ENCODE measurements at regions not wholly inside any gene's neighbourhood (a gene's known extent, or its start where the extent isn't known, plus 50 kb on each side); places are given as distances from the start of the nearest gene placed in this dataset.
"Not testable (repeated sequence)": the region's sequence is repeated elsewhere in the genome, so short reads cannot be mapped to it uniquely, and the experiment has no call there.

GRCh38 chr2:4916094-4916493 lies 776.1 kb upstream of the SOX11 start:
- Histone ChIP-seq H3K27me3 (ENCODE audit: control insufficient read depth in 1 of 2, insufficient read depth in 2 of 2, low read length in 2 of 2) (no peaks in the 10 kb centered on the region), H3K36me3 (ENCODE audit: insufficient read depth, low read length) (no peaks in the 10 kb centered on the region), H3K4me3 (ENCODE audit: low read length) (no peak overlapping the region), H3K9me3 (ENCODE audit: control insufficient read depth in 1 of 2, insufficient read depth in 1 of 2, low read length in 2 of 2) (no peaks in the 10 kb centered on the region), H3K27ac (ENCODE audit: low read depth in 1 of 2, low read length in 2 of 2) (no peak overlapping the region), H3K4me1 (ENCODE audit: insufficient read depth, low read length) (no peaks in the 10 kb centered on the region)
- ATAC-seq (ENCODE audit: poor library complexity) (no peak), DNase-seq (no peak)
- H3K36me3 Mint-ChIP-seq (ENCODE audit: low read depth), result no peaks in the 10 kb centered on the region
- CTCF ChIA-PET, result no interaction called here
- intact Hi-C loops (cut with DNase I, micrococcal nuclease), result no loop called here
- H3K27ac Mint-ChIP-seq, result no peak overlapping the region
- H3K9me3 Mint-ChIP-seq, result peaks cover 4% of the 10 kb centered on the region
- no peaks in the 10 kb centered on the region for H3K4me1 Mint-ChIP-seq (ENCODE audit: low read depth)
- H3K4me3 Mint-ChIP-seq, result no peak overlapping the region
- POLR2A ChIA-PET, result no interaction called here
- no peaks in the 10 kb centered on the region for H3K27me3 Mint-ChIP-seq
- TF ChIP-seq, protein P1, sequence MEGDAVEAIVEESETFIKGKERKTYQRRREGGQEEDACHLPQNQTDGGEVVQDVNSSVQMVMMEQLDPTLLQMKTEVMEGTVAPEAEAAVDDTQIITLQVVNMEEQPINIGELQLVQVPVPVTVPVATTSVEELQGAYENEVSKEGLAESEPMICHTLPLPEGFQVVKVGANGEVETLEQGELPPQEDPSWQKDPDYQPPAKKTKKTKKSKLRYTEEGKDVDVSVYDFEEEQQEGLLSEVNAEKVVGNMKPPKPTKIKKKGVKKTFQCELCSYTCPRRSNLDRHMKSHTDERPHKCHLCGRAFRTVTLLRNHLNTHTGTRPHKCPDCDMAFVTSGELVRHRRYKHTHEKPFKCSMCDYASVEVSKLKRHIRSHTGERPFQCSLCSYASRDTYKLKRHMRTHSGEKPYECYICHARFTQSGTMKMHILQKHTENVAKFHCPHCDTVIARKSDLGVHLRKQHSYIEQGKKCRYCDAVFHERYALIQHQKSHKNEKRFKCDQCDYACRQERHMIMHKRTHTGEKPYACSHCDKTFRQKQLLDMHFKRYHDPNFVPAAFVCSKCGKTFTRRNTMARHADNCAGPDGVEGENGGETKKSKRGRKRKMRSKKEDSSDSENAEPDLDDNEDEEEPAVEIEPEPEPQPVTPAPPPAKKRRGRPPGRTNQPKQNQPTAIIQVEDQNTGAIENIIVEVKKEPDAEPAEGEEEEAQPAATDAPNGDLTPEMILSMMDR (IDR thresholded peaks at IDR 0.05), result no peak

- ATAC-seq (ENCODE audit: poor library complexity), result no peak
- no peaks in the 10 kb centered on the region for H3K4me1 Mint-ChIP-seq (ENCODE audit: low read depth)
- H3K27me3 ChIP-seq (ENCODE audit: control insufficient read depth in 1 of 2, insufficient read depth in 2 of 2, low read length in 2 of 2), result no peaks in the 10 kb centered on the region
- H3K27me3 Mint-ChIP-seq, result no peaks in the 10 kb centered on the region
- POLR2A ChIA-PET, result no interaction called here
- peaks cover 11% of the 10 kb centered on the region for H3K9me3 Mint-ChIP-seq
- no peak for DNase-seq
- H3K36me3 Mint-ChIP-seq (ENCODE audit: low read depth), result no peaks in the 10 kb centered on the region
- intact Hi-C loops (cut with DNase I, micrococcal nuclease), result no loop called here
- no peak overlapping the region for H3K4me3 ChIP-seq (ENCODE audit: low read length)
- H3K4me3 Mint-ChIP-seq, result no peak overlapping the region
- H3K27ac Mint-ChIP-seq, result no peak overlapping the region
- CTCF ChIA-PET, result no interaction called here
- TF ChIP-seq, protein P1 (IDR thresholded peaks at IDR 0.05), result no peak
- H3K9me3 ChIP-seq (ENCODE audit: control insufficient read depth in 1 of 2, insufficient read depth in 1 of 2, low read length in 2 of 2), result peaks cover 0 to 24% of the 10 kb centered on the region in 2 experiments
- H3K27ac ChIP-seq (ENCODE audit: low read depth in 1 of 2, low read length in 2 of 2), result no peak overlapping the region
- H3K36me3 ChIP-seq (ENCODE audit: insufficient read depth, low read length), result no peaks in the 10 kb centered on the region
- no peaks in the 10 kb centered on the region for H3K4me1 ChIP-seq (ENCODE audit: insufficient read depth, low read length)
Observed at GRCh38 chr2:4930704-4931103, 761.5 kb upstream of the SOX11 start.

DNA sequence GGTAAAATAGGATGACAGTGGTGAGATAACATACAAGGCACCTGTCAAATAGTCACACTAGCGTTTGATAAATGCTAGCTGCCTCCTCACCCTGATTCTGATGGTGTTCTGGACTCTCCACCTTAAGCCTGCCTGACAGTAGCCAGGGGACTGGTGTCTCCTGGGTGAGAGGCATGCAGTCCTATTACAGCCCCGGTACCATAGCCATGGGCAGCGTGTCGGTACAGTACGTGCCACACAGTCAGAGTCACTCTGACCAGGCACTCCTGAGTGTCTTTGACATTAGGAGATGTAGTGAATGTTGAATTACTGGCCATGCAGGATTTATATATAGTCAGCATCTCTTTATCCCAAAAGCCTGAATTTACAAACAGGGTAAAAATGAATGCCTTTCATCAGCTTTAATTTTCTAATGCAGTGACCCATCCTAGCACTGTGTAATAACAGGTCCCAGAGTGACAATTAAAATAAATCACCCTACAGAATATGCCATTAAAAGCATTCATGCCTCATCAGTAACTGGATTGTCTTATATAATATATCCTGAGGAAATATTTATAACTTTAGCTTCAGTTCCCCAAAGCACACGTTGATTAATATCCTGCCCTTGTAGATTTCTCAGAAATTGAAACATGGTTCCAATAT lies 760.3 kb upstream of the SOX11 start:
- H3K9me3 ChIP-seq (ENCODE audit: control insufficient read depth in 1 of 2, insufficient read depth in 1 of 2, low read length in 2 of 2), result peaks cover 0 to 23% of the 10 kb centered on the region in 2 experiments
- H3K4me1 ChIP-seq (ENCODE audit: insufficient read depth, low read length), result no peaks in the 10 kb centered on the region
- Mint-ChIP-seq H3K4me3 (no peak overlapping the region), H3K36me3 (ENCODE audit: low read depth) (no peaks in the 10 kb centered on the region), H3K9me3 (peaks cover 11% of the 10 kb centered on the region), H3K27ac (no peak overlapping the region), H3K4me1 (ENCODE audit: low read depth) (no peaks in the 10 kb centered on the region), H3K27me3 (no peaks in the 10 kb centered on the region)
- ChIA-PET CTCF (no interaction called here), POLR2A (no interaction called here)
- no peak for ATAC-seq (ENCODE audit: poor library complexity)
- H3K27me3 ChIP-seq (ENCODE audit: control insufficient read depth in 1 of 2, insufficient read depth in 2 of 2, low read length in 2 of 2), result no peaks in the 10 kb centered on the region
- no peak overlapping the region for H3K27ac ChIP-seq (ENCODE audit: low read depth in 1 of 2, low read length in 2 of 2)
- H3K4me3 ChIP-seq (ENCODE audit: low read length), result no peak overlapping the region
- TF ChIP-seq, protein P1 (IDR thresholded peaks at IDR 0.05), result no peak
- DNase-seq, result no peak
- no peaks in the 10 kb centered on the region for H3K36me3 ChIP-seq (ENCODE audit: insufficient read depth, low read length)
- intact Hi-C loops (cut with DNase I, micrococcal nuclease), result no loop called here

GRCh38 chr2:4935291-4935690 lies 756.9 kb upstream of the SOX11 start:
- POLR2A ChIA-PET; H3K27me3 Mint-ChIP-seq; H3K36me3 ChIP-seq (ENCODE audit: insufficient read depth, low read length); intact Hi-C loops (cut with DNase I, micrococcal nuclease); H3K27me3 ChIP-seq (ENCODE audit: control insufficient read depth in 1 of 2, insufficient read depth in 2 of 2, low read length in 2 of 2); H3K27ac Mint-ChIP-seq; H3K4me1 Mint-ChIP-seq (ENCODE audit: low read depth); H3K4me3 ChIP-seq (ENCODE audit: low read length); H3K4me1 ChIP-seq (ENCODE audit: insufficient read depth, low read length); H3K9me3 ChIP-seq (ENCODE audit: control insufficient read depth in 1 of 2, insufficient read depth in 1 of 2, low read length in 2 of 2); ATAC-seq (ENCODE audit: poor library complexity); H3K9me3 Mint-ChIP-seq; H3K36me3 Mint-ChIP-seq (ENCODE audit: low read depth); CTCF ChIA-PET; H3K27ac ChIP-seq (ENCODE audit: low read depth in 1 of 2, low read length in 2 of 2); H3K4me3 Mint-ChIP-seq; DNase-seq: not testable (repeated sequence)

Measured in CD4-positive, alpha-beta T cell (primary cell).